ENCODE measurements at regions not wholly inside any gene's neighbourhood (a gene's known extent, or its start where the extent isn't known, plus 50 kb on each side); places are given as distances from the start of the nearest gene placed in this dataset.

GRCh38 chr7:156185076-156185475 lies 372.8 kb upstream of the SHH start:
- Histone ChIP-seq H3K79me1 (ENCODE audit: low read depth in 1 of 2, low read length in 2 of 2) (no peaks in the 10 kb centered on the region), H3K4ac (ENCODE audit: low read depth, low read length) (no peak overlapping the region), H2AFZ (replicated peaks; ENCODE audit: low read length, poor library complexity) (no peak overlapping the region), H3K4me3 (ENCODE audit: insufficient read depth, low read depth, low read length) (no peak overlapping the region), H3K9me3 (ENCODE audit: control insufficient read depth, insufficient read depth, low read length) (peaks cover 31% of the 10 kb centered on the region), H3K14ac (replicated peaks; ENCODE audit: low read depth, low read length) (no peak overlapping the region), H3K27ac (ENCODE audit: insufficient read depth, low read length) (no peak overlapping the region), H2AK9ac (replicated peaks; ENCODE audit: low read depth, low read length, poor library complexity) (no peak overlapping the region), H2AK5ac (ENCODE audit: low read depth, low read length) (no peak overlapping the region), H3K23ac (ENCODE audit: low read depth, low read length) (no peak overlapping the region), H2BK5ac (ENCODE audit: low read depth, low read length, poor library complexity, severe bottlenecking) (no peak overlapping the region), H4K91ac (ENCODE audit: insufficient read depth, low read depth, low read length) (no peak overlapping the region), H3K56ac (ENCODE audit: extremely low read depth, insufficient read depth, low read length) (no peak overlapping the region), H2BK15ac (ENCODE audit: low read depth, low read length) (no peak overlapping the region), H4K8ac (ENCODE audit: low read depth in 2 of 2, low read length in 2 of 2) (no peak overlapping the region), H2BK20ac (ENCODE audit: low read depth, low read length) (no peak overlapping the region), H3K27me3 (ENCODE audit: control insufficient read depth, insufficient read depth, low read length) (no peaks in the 10 kb centered on the region), H3K4me2 (ENCODE audit: low read depth, low read length) (no peak overlapping the region), H3K18ac (ENCODE audit: low read depth, low read length) (no peak overlapping the region), H2BK120ac (ENCODE audit: low read depth, low read length) (no peak overlapping the region), H3K9ac (ENCODE audit: low read depth, low read length) (no peak overlapping the region), H3K36me3 (ENCODE audit: control insufficient read depth, insufficient read depth, low read length) (no peaks in the 10 kb centered on the region), H3K4me1 (ENCODE audit: control insufficient read depth, insufficient read depth, low read length) (no peaks in the 10 kb centered on the region), H4K5ac (ENCODE audit: low read depth, low read length) (no peak overlapping the region), H4K20me1 (ENCODE audit: insufficient read depth, low read length) (no peaks in the 10 kb centered on the region), H3K9me1 (ENCODE audit: insufficient read depth, low read length) (no peaks in the 10 kb centered on the region)
- no peak for DNase-seq
- no peak for ATAC-seq (ENCODE audit: low read depth)
- no peak for TF ChIP-seq MAZ (IDR thresholded peaks at IDR 0.05; ENCODE audit: borderline replicate concordance, low read depth, low read length)
- TF ChIP-seq NFE2L2 (IDR thresholded peaks at IDR 0.05; ENCODE audit: low read depth, low read length), result no peak
- TF ChIP-seq RAD21 (IDR thresholded peaks at IDR 0.05; ENCODE audit: low read length), result no peak
- no peak for TF ChIP-seq BHLHE40 (IDR thresholded peaks at IDR 0.05; ENCODE audit: low read depth, low read length)
- no peak for TF ChIP-seq RFX5 (IDR thresholded peaks at IDR 0.05; ENCODE audit: low read depth, low read length)
- TF ChIP-seq ELK1 (IDR thresholded peaks at IDR 0.05; ENCODE audit: borderline replicate concordance, low read depth, low read length), result no peak
- TF ChIP-seq POLR2A (IDR thresholded peaks at IDR 0.05; ENCODE audit: low read depth, low read length), result no peak
- no CpG with 5 or more reads among the region's 2 CpGs for WGBS, 2 experiments (ENCODE audit: extremely low coverage in 2 of 2, insufficient read length in 1 of 2)
- intact Hi-C loops (cut with micrococcal nuclease), result no loop called here
- ChIA-PET POLR2A (ENCODE audit: unreplicated experiment) (no interaction called here), CTCF (no interaction called here)
- no TSS peak for BruUV-seq (replicated peaks)
- in situ Hi-C loops (cut with MboI; ENCODE audit: low sequenced_read_pairs), result no loop called here
- dilution Hi-C loops (cut with HindIII; ENCODE audit: low sequenced_read_pairs, unreplicated experiment), result no loop called here
